GM18517 (cell line): ENCODE measurements at regions not wholly inside any gene's neighbourhood (a gene's known extent, or its start where the extent isn't known, plus 50 kb on each side); places are given as distances from the start of the nearest gene placed in this dataset.

Experiments
- ATAC-seq: cut with Tn5 transposase; IDR thresholded peaks from one replicate; pipeline ENCODE4 v1.9.1; 2021; ENCODE audit warnings: mild to moderate bottlenecking, moderate library complexity; ENCODE audit not compliant: unreplicated experiment

DNA sequence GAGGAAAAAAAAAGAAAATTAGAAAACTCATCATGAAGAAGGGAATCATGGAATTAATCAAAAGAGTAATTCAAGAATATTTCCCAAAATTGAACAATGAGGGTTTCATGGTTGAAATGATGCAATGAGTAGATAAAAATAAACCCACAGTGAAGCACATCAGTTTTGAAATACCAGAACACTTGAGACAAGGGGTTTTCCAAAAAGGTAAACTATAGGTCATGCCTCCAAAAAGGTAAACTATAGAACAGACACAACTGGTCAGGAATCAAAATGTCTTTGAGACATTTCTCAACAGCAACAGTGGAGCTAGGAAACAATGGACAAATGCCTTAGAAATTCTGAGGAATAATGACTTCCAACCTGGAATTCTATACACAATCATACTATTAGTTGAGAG is 60.2 kb upstream of the PCSK5 start:
- no peak for ATAC-seq

DNA sequence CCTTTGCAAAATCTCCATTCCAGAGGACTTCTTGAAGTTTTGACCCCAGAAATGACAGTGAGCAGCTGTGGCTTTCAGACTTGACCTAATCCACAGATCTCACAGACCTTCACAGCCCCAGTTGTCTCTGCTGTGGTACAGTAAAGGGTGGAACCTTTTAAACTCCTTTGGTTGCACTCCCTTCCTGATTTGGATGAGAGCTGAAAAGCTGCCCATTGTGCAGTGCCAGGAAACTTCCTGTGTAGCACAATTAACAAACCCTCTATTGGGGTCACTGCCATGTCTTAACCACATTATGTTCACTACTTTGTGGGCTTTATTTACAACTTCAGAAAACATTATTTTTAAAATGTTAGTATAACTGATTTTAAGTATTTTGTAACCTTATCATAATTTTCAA is 56.7 kb upstream of the PCSK5 start:
- ATAC-seq: no peak

DNA sequence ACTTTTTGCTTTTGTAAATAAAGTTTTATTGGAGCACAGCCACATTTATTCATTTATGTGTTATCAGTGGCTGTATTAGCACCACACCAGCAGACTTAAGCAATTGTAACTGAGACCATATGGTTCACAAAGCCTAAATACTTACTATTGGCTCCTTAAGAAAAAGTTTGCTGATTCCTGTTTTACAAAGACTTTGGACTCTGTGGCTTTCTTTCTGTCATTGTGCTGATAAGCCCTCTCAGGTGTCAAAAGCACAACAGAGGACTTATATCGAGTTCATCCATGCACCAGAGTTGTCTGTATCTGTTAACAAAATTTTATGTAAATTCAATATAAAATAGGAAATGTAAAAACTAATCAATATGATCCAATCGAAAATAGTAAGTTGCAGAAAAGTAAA is 55.6 kb upstream of the PCSK5 start:
- ATAC-seq: no peak
